GM18505 (cell line): ENCODE measurements at regions not wholly inside any gene's neighbourhood (a gene's known extent, or its start where the extent isn't known, plus 50 kb on each side); places are given as distances from the start of the nearest gene placed in this dataset.
A peak's percentile ranks its signal among the peaks of the same experiment; 100 is the strongest.
"Not testable (repeated sequence)": the region's sequence is repeated elsewhere in the genome, so short reads cannot be mapped to it uniquely, and the experiment has no call there.

Experiments
- ATAC-seq: cut with Tn5 transposase; IDR thresholded peaks from one replicate; pipeline ENCODE4 v1.9.1; 2021; ENCODE audit not compliant: unreplicated experiment
- POLR2A ChIP-seq: IDR thresholded peaks from 4 replicates; pipeline ENCODE4 v1.6.1; 2011; ENCODE audit warnings: borderline replicate concordance; ENCODE audit not compliant: insufficient read depth, insufficient read length; ENCODE audit errors: extremely low read depth

DNA sequence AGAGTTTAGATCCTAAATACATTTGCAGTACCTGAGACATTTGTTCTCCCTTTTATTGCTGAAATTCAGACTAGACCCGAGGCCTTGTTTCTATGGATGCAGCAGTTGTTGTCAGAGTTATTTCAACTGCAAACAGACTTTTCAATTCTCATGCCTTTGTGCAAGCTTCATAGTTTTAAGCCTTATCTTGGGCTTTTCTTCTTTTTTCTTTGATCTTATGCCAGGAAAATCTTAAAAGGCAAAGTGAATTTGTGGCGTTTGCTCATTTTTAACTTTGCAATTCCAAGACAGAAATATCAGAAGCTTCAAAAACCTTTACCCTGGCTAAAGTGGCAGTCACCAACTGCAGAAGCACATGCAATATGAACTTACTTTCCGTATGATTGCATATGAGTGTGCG lies 576.7 kb downstream of the DIPK2A start:
- ATAC-seq, result no peak
- TF ChIP-seq POLR2A, result no peak

DNA sequence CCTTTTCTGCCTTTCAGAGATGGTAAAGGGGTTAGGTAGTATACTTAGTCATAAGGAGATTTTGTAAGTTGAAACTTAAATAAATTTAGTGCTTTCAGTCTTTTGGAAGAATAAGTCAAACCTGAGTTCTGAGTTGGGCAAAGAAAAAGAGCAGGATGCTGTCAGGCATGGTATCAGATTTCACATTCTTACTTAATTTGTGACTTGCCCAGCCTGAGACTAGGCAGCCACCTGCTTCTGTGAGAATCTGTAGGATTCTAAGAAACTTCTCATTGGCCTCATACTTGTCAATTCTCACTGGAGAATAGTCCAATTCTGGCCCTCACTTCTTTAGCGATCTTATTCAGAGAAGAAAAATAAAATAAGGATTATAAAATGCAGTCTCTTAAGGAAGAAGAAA lies 577.5 kb downstream of the DIPK2A start:
- no peak for TF ChIP-seq POLR2A
- no peak for ATAC-seq

DNA sequence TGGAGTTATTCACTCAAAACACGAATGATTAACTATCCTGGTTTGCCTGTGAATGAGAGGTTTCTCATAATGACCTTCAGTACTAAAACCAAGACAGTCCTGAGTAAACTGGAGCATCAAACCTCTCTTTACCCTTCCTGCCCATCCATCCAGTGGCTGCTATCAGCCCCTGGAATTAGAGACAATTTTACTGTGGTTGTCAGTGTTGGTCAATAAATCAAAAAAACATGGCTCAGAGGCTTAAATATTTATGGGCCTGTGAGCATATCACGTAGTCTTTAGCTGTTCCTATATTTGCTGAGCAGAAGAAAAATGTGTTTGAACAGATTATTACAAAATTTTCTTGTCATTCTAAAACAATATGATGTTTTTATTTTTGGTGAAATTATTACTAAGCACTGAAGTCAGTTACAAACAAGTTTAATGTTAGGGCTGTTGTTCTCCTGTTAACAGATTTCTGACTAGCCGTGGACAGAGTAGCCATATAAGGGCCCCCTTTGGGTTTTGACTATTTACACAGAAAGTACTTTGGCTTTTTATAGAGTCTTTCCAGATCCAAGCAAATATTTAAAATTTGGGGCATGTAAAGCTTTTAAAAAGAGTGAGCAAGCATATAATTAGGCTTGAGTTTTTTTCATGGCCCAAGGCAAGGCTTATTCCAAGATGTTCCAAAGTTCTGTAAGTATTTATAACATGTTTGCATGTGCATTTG lies 580.9 kb downstream of the DIPK2A start:
- no peak for TF ChIP-seq POLR2A
- no peak for ATAC-seq

DNA sequence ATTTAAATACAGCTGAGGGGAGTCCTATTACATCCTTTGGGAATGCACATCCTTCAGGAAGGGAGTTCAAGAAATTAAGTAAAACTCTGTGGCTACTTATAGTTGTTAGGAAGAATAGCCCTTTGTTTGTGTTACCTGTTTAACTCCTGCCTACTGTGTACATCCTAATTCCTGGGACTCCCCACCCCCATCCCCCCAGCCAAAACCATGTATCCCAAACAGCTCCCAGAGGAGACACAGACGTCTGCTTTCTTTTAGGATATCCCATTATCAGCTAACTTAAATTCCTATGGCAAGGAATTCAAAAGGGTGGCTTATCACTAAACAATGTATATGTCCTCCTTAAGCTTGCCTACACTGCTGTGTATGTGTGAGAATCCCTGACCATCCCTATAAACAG lies 581.7 kb downstream of the DIPK2A start:
- TF ChIP-seq POLR2A, result no peak
- ATAC-seq, result no peak

DNA sequence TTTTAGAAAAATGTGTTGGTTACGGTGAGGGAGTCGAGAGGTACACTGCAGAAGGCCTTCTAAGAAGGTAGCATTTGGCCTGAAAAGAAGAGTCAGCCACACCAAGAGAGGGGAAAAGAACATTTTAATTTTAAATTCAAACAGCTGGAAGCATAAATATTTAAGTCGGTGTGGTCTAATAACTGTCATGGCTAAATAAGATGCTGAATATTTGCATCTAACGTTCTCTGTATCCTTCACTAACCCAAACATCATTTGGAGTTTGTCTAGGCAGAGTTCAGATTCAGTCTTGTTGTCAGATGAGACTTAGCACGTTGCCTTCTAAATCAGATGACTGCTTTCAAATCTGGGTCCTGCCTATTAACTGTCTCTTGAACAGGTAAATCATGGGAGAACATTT lies 583.3 kb downstream of the DIPK2A start:
- ATAC-seq, result no peak
- no peak for TF ChIP-seq POLR2A

DNA sequence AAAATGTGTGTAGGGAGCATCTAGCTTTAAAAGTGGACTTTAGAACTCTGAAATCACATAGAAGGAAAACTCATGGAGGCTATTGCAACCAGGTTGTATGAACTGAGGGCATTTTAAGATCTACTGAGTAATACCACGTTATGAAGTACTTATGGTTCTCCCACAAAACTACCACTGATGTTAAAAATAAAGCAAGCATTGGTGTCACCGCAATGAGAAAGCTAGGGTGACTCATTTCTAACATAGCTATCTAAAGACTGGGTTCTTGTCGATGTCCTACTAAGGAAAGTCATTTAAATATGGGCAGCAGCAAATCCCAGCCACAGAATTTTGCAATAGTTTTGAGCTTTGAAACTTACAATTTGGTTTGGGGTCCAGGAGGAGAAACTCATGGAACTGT lies 584.8 kb downstream of the DIPK2A start:
- no peak for TF ChIP-seq POLR2A

DNA sequence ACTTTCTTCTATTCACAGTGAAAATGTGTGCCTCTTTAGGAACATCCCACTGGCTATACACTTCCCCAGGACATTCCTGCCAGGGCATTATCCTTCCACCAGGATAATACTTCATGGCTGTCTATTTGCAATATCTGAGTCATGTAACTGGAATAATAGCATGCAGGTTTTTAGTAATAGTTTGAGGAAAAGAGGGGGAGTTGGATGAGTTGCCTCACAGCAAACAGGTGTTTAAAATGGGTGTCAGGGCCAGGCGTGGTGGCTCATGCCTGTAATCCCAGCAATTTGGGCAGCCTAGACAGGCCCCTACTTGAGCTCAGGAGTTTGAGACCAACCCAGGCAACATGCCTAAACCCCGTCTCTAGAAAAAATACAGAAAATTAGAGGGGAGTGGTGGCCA lies 585.9 kb downstream of the DIPK2A start:
- no peak for TF ChIP-seq POLR2A
- ATAC-seq, result no peak

More for the DNA sequence above, 584.8 kb downstream of the DIPK2A start:
- ATAC-seq, result peak; percentile 97

DNA sequence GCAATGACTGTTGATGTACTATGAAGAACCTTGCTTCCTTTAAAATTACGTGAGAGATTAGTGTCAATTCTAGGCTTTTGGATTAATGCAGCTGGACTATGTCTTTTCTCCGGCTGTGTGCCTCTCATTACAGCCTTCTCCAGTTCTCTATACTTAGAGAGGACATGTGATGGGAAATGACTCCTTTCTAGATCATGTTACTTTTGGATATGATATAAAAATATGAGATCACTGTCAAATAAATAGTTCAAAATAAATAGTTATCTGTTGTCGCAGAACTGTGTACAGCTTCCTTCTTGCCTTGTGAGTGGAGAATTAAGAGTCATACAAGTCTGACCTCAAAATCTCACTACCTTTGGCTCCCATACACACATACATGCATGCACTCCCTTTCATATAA lies 592.4 kb downstream of the DIPK2A start:
- ATAC-seq, result no peak
- no peak for TF ChIP-seq POLR2A

DNA sequence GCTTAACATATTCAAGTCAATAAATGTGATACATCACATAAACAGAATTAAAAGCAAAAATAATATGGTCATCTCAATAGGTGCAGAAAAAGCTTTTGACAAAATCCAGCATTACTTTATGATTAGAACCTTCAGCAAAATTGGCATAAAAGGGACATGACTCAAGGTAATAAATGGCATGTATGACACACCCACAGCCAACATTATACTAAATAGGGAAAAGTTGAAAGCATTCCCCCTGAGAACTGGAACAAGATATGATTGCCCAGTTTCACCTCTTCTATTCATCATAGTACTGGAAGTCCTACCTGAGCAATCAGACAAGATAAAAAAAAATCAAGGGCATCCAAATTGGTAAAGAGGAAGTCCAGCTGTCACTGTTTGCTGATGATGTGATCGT lies 594.7 kb downstream of the DIPK2A start:
- TF ChIP-seq POLR2A, result no peak
- no peak for ATAC-seq

DNA sequence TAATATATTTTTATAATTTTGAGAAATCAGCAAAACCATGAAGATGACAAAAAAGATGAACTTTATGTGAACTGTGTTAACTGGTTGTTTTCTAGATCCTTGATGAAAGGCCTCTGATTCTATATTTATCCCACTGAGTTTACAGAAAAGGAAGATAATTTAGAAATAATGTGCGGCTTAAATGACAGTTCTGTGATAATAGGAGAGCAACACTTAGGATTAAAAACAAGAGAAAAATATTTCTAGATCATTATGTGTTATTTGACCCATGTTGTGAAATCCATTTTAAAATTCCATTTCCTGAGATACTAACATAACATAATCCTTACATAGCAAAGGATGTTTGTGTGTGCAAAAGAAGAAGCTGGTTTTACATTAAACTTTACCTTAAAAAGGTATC lies 598.0 kb downstream of the DIPK2A start:
- ATAC-seq, result no peak
- no peak for TF ChIP-seq POLR2A

DNA sequence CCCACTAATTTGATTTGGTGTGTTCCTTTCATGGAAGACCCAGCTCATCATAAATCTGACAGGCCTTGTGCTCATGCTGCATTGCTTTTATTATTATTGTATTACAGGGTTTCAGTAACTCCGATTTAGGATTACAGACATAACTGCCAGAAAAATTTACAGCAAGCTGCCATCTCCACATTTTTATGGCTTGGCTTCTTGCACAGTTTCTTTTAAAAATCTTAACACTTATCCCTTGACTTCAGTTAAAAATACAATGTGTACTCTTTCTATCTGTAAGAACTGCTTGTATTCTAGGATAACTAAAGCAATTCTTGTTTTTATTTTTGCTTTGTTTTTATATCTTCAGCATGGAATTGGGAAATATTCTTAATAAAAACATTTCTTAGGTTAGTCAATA lies 612.2 kb downstream of the DIPK2A start:
- TF ChIP-seq POLR2A, result no peak
- ATAC-seq, result no peak

DNA sequence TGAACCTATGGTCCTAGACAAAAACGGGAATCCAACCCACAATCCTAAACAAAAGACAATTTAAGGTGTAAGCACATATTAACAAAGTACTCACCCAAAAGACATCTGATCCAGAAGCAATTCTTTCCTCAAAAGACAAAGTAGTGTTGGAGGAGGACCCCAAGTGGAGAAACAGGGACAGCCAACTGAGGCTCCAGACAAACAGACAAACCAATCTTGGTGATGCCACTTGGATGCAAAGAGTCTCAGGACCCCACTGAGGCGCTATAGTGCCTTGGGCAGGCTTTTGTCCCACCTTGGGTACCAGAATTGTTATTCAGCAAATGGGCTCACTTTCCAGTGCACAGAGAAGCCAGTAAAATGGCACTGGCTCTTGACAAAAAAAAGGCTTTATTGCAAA lies 613.8 kb downstream of the DIPK2A start:
- no peak for ATAC-seq
- no peak for TF ChIP-seq POLR2A

DNA sequence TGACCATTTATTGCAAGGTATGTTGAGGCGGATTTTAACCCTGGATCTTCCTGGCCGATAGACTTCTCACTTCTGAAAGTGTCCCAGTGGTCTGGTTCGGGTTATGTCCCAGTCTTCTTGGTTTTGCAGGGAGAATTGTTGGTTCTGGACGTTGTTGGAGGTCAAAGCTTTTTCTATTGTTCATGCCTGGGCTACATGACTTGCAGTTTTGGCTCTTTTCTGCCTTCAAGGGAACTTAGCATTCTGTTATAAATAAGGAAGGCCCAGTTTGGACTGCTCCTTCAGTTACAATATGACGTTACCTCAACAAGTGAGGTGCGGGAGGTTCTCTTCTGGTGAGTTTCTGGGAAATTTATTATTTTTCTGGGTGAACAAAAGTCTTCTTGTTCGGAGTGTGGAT lies 614.3 kb downstream of the DIPK2A start:
- ATAC-seq, result no peak

DNA sequence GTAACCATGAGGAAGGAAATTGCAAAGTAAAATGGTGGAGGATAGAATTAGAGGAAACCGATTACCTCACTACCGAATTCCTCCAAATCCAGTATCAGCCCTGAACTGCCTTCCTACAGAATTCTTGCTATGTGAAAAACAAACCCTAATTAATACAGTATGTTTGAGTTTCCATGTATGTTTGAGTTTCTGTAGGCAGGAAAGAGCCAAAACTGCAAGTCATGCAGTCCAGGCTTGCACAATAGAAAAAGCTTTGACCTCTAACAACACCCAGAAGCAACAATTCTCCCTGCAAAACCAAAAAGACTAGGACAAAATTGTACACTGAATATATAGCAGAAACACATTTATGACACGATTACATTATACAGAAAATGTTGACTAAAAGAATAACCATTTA lies 614.8 kb downstream of the DIPK2A start:
- ATAC-seq, result no peak
- TF ChIP-seq POLR2A, result no peak

More for the DNA sequence above, 614.3 kb downstream of the DIPK2A start:
- TF ChIP-seq POLR2A, result no peak

DNA sequence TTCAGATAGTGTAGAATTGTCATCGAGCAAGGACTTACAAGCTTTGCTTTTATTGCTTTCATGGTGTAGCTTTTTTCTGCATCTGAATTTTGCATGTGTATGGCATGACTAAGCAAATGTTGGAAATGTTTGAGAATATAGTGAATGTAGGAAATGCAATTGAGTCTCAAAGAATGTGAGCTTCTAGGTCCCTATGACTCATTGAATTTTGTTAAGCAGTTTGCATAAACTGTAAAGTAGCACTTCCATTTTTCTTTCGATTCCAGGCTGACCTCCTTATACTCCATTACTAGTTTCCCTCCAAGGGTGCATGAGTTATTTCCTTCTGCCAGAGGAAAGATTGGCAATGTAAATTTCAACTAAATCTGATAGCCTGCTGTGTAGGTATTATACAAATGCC lies 619.2 kb downstream of the DIPK2A start:
- no peak for TF ChIP-seq POLR2A
- no peak for ATAC-seq

DNA sequence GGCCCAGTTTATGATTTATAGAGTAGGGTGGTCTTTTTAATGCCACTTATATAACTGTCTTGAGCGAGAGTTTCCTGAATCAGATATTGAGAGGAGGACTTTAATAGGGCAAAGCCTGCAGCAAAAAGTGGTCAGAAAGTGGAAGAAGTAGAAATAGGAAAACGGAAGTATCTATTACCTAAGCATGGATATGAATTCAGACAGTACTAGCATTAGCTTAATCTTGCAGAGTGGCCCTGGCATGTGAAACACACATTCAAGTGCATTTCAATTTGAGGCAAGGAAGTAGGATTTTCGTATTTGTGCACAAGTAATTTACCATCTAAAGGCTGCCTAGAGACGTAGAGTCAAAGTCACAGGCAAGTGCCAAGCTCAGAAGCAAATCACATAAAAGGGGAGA lies 622.3 kb downstream of the DIPK2A start:
- ATAC-seq, result no peak
- TF ChIP-seq POLR2A, result no peak

DNA sequence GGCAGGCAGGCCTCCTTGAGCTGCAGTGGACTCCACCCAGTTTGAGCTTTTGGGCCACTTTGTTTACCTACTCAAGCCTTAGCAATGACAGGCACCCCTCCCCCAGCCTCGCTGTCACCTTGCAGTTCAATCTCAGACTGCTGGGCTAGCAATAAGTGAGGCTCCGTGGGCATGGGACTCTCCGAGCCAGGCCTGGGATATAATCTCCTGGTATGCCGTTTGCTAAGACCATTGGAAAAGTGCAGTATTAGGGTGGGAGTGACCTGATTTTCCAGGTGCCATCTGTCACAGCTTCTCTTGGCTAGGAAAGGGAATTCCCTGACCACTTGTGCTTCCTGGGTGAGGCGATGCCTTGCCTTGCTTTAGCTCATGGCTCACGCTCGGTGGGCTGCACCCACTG lies 648.6 kb downstream of the DIPK2A start:
- not testable (repeated sequence) for ATAC-seq
